ENCODE measurements at regions not wholly inside any gene's neighbourhood (a gene's known extent, or its start where the extent isn't known, plus 50 kb on each side); places are given as distances from the start of the nearest gene placed in this dataset.

DNA sequence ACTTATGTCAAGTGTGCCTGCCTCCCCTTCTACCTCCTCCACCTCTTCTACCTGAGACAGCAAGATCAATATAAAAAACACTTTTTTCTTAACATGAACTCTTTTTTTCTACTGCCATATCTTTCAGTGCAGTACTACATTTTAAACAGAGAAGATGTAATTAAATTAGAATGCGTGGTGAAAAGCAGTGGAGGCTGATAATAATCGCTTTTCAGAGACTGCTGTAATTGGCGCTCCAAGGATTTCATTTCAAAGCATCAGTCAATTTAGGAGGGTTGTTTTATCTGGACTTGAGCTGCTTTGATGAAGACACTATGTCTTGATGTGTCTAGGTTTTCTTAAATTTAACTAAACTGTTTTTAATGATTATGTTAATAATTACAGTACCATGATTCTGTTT is 85.3 kb upstream of the CRBN start:
- TF ChIP-seq, protein P1, sequence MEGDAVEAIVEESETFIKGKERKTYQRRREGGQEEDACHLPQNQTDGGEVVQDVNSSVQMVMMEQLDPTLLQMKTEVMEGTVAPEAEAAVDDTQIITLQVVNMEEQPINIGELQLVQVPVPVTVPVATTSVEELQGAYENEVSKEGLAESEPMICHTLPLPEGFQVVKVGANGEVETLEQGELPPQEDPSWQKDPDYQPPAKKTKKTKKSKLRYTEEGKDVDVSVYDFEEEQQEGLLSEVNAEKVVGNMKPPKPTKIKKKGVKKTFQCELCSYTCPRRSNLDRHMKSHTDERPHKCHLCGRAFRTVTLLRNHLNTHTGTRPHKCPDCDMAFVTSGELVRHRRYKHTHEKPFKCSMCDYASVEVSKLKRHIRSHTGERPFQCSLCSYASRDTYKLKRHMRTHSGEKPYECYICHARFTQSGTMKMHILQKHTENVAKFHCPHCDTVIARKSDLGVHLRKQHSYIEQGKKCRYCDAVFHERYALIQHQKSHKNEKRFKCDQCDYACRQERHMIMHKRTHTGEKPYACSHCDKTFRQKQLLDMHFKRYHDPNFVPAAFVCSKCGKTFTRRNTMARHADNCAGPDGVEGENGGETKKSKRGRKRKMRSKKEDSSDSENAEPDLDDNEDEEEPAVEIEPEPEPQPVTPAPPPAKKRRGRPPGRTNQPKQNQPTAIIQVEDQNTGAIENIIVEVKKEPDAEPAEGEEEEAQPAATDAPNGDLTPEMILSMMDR (conservative IDR thresholded peaks at IDR 0.05; ENCODE audit: low read depth, low read length), result no peak
- TF ChIP-seq EZH2 (IDR thresholded peaks at IDR 0.05; ENCODE audit: borderline replicate concordance, low read depth, low read length, poor library complexity, severe bottlenecking), result no peak

Measured in A673 (cell line).